GM21786 (cell line): ENCODE measurements at regions not wholly inside any gene's neighbourhood (a gene's known extent, or its start where the extent isn't known, plus 50 kb on each side); places are given as distances from the start of the nearest gene placed in this dataset.
A peak's percentile ranks its signal among the peaks of the same experiment; 100 is the strongest.
"Not testable (repeated sequence)": the region's sequence is repeated elsewhere in the genome, so short reads cannot be mapped to it uniquely, and the experiment has no call there.

ENCODE experiments used
- ATAC-seq: cut with Tn5 transposase; IDR thresholded peaks from one replicate; pipeline ENCODE4 v1.9.1; 2021; ENCODE audit not compliant: unreplicated experiment

DNA sequence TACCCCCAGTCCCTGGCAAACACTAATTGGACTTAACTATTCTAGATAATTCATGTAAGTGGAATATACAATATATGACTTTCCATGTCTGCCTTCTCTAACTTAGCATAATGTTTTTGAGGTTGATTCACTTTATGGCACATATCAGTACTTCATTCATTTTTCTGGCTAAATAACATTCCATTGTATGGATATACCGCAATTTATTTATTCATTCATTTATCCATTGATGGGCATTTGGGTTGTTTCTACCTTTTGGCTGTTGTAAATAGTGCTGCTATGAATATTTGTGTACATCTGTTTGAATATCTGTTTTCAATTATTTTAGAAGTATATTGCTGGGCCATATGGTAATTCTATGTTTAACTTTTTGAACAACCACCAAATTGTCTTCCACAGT is 616.3 kb downstream of the UTRN start:
- ATAC-seq = no peak

DNA sequence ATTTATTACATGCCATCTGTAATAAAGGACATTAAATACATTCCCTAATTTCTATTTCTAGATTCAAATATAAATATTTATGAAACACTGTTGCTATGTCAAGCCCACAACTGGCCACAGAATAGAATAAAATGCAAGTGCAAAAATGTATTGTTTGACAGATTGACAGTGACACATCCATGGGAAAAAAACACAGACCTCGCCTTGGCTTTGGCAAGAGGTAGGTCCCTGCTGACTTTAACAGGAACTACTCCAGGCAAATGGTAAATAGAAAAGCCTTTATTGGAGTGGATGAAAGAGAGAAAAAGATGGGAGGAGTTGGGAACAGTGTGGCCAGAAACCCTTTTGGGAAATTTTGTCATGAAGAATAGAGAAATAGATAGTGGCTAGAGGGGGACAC is 622.9 kb downstream of the UTRN start:
- ATAC-seq = no peak

DNA sequence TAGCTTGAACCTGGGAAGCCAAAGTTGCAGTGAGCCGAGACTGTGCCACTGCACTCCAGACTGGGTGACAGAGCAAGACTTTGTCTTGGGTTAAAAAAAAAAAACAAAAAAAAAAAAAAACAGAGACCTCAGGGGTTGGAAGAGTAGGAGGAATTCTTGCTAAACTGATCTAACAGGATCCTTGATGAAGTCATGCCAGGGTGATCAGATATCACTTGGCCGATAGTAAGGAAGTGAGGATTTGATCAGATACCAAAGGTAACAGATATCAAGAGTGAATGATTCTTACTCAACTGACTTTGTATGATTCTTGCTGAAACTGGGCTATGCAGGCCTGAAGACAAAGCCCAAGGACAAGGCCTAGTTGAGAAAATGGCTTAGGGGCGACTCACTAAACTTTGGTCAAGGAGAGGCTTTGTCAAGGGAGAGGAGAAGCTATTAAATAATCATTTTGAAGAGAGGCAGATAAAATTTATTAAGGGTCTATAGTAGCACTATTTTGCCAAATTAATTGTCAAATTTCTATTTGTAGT is 624.7 kb downstream of the UTRN start:
- no peak for ATAC-seq

DNA sequence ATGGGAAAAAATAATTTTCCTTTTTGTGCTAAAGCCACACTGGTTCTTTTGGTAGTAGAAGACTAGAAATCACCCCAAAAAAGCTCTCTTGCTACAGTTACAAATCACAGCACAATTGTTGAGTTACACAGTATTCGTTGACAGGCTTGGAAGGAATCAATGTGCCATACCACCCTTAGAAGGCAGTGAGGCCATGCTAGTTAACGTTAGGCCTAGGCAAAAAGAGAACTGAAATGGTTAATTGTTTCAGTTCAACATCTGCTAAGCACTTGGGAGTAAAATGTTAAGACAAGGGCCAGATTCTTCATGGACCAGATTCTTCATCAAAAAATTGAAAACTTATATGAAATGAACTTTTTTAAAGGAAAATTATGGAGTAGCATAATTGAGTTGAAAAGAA is 626.2 kb downstream of the UTRN start:
- no peak for ATAC-seq

DNA sequence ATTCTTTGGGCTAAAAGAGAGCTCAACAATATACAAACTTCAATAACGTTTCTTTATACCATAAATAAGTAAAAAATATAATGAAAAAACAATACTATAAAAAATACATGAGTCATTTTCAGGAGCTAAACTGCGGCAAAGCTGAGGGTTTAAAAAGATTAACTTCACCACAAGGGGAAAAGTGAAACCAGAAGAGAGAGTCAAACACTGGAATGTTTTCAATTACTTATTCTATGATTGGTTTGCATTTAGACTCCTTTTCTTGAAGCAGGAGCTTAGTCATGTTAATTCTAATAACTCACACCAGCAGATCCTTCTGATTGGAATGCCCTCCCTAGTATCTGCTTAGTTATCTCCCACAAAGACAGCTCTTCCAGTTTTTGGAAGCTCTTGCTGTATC is 627.3 kb downstream of the UTRN start:
- ATAC-seq = no peak

DNA sequence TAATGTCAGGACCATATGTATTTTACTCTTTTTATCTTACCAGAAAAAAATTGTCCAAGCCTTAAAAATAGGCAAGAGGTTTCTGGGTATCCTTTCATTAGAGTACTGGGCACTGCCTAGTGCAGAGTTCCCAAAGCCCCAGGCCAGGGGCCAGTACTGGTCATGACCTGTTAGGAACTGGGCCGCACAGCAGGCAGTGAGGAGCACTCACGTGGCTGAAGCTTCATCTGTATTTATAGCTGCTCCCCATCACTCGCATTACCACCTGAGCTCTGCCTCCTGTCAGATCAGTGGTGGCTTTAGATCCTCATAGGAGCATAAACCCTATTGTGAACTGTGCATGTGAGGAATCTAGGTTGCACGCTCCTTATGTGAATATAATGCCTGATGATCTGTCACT is 632.9 kb downstream of the UTRN start:
- no peak for ATAC-seq

DNA sequence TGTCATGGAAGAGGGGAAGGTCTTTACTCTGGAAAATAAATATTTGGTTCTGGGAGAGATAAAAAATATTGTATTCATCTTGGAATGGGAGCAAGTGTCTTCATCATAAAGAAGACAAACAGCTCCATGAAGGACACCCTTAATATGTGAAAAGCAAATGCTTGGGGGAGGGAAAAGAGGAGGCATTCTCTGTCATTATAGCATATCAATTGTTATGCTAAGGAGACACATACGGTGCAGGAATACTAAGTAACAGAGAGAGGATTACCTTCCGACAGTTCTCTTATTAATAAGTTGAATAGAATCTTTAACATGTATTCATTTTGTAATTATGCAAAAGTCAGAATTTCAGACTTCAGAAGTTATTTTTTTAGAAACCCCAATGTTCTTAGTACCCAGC is 634.4 kb downstream of the UTRN start:
- ATAC-seq = no peak

DNA sequence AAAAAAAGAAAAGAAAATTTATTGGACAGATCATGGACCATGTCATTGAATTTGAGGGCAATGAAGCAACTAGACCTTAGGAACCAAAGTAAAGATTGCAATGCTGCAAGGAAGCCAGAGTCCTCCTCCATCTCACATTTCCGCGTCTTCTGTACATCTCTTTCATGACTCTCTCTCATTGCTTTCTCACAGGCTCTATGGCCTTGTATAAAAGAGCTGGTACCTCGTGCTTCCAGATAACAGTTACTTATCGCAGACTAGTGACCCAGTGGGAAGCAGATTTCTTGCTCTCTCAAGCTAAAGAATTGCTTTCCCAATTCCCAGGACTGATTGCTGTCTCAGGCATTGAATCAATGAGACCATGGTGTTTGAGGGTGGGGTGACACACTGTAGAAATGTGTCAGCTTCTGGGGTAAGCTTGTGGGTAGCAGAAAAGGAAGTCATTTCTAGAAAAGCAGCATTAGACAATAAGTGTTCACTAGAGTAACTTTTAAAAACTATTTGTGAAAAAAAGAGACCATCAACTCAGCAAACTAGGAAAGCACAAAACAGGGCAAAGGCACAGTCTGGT is 635.3 kb downstream of the UTRN start:
- no peak for ATAC-seq

DNA sequence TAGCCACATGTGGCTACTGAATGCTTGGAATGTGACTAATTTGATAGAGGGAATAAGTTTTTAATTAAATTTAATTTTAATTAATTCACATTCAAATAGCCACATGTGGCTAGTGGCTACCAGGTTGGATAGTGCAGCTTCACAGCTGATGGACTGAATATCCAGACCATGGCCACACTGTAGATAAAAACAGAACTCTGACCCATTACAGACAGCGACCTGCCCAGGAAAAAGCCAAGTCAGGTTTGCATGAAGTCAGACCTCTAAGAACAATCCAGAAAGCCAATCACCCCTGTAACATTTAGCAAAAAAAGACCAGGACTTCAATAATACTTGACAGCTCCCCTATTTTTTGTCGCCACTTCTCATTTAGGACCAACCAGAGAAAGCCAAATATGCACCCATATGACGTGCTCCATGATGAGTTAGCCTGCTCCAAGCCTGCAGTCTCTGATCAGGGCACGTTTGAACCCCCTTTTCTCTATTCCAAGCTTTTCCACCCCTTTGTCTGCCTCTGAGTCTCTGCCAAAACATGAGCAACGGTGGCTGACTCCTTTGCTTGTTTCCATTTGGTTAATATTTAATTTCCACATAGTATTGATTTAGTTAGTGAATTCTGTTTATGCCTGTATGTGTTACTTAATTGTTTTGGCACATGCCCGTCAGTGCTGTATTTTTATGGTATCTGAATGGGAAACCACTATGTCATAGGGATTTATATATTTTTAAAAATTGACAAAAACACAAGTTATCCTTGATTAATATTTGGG is 636.3 kb downstream of the UTRN start:
- ATAC-seq = no peak

DNA sequence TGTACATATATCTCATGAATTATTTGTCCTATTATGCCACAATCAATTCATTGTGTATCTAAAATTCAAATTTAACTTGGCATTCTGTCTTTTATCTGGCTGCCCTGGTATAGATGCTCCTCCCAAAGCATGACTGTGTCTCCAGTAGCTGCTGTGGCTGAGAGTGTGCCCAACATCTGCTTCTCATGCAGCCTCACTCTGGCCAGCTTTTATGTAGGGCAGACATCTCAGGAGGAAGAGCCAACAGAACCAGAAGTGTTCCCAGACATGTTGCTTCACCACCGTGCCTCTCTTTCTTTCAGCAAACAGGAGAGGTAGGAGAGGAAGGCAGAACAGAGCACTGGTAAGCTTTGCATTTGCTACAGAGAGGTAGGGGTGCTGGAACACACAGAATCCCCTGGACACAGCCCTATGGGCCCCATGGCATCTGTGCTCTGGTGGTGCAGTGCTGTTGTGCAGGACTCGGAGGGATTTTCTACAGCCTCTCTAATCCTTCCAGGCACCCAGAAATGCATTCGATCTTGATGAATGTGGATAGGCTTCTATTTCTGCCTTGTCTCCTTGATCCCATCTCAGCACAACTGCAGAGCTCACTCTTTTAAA is 637.1 kb downstream of the UTRN start:
- ATAC-seq = no peak

DNA sequence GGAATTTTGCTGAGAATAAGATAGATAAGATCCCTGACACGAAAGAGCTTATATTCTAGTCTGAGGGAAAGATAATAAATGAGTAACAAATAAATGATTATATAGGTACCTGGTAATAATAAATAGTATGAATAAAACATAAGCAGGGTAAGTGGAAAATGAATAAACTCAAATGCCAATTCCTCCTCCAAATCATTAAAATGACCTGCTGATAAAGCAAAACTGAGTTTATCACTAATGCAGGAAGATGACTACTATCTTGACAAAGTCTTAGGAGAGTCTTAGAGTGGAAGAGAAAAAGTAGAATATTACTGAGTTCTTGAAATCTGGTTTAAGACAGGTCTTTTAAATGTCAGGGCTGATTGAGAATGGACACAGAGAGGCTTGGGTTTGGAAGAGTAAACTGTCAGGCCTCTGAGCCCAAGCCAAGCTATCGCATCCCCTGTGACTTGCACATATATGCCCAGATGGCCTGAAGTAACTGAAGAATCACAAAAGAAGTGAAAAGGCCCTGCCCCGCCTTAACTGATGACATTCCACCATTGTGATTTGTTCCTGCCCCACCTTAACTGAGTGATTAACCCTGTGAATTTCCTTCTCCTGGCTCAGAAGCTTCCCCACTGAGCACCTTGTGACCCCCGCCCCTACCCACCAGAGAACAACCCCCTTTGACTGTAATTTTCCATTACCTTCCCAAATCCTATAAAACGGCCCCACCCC is 637.8 kb downstream of the UTRN start:
- ATAC-seq = not testable (repeated sequence)

DNA sequence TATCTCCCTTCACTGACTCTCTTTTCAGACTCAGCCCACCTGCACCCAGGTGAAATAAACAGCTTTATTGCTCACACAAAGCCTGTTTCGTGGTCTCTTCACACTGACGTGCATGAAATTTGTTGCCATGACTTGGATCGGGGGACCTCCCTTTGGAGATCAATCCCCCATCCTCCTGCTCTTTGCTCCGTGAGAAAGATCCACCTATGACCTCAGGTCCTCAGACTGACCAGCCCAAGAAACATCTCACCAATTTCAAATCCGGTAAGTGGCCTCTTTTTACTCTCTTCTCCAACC is 638.3 kb downstream of the UTRN start:
- ATAC-seq = not testable (repeated sequence)

DNA sequence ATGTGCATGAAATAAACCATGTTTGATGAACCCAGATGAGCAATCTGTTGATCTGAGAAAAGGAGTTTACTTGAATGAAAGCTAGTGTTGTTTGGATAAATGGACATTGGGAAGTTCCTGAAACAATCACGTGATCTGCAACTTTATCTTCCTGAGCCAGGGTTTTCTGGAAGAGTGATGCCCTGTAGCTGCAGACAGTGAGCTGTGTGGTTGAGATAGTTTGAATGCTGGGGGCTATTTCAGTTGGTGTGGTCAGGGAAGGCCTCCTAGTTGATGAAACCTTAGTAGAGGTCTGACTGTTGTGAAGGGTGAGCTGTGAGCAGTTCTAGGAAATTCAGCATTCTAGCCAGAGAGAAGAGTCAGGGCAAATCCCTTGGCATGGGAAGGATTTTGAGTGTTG is 643.7 kb downstream of the UTRN start:
- ATAC-seq = no peak

DNA sequence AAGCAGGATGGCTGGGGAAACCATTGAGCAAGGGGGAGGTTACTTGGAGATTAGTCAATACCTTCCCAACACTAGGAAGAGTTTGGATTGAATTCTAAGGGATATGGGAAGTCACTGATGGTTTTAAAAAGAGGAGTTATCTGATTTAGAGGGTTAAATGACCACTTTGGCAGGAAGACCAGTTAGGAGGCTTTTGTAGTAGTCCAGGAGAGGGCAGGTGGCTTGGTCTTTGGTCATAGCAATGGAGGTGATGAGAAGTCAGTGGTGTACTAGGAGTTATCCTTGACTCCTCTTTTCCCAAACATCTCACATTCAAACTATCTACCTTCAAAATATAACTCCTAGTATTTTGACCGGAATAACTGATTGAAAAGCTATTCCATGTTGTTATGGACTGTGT is 644.1 kb downstream of the UTRN start:
- ATAC-seq = no peak

DNA sequence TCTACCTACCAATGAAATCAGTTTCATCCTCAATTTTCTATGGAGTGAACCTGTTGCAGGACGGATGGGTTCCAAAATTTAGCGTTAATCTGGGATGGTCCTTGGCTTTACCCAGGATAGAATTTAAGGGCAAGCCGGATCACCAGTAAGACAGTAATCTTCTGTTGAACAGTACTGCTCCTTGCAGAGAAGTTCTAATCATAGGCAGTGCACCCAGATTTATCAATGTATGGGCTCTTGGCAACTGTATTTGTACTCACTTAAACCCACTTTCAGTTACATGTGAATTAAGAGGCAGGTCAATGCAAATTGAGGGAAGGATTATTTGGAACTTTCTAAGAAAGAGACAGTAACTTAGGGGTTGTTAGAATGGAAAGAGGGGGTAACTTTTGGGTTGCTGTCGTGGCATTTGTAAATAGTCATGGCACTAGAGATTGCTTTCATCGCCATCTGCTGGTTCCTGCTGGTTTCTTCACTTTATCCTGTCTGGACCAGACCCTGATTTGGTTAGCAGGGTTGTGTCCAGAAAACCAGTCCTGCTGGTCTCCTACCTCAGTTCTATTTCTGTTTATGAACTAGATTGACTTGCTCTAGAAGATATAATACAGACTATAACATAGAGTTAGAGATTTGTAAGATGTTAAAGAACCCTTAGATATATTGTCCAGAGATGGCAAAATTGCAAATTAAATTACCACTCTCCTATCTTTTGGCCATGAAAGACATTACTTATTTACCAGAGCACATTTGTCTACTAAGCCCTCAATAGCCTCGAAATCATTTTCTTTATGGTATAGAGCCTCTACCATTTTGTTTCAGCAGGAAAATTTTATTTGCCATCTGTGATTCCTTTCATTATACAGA is 646.3 kb downstream of the UTRN start:
- peak; percentile 61 for ATAC-seq

DNA sequence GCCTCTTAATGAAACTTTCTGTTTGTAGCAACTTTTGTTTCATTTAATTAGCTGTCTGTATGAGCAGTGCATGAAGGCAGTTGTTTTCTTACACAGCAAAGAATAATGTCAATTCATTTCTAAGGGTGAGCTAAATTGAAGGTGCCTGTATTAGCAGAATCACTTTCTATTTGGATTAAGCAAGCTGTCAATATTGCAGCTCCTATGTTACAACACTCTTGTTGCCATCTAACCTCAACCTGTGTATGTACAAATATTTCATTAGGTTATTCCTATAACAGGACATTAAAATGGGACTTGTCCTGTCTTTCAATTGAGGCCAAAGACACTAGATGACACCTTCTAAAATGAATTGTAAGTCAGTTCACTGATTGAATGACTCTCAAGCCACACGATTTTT is 647.5 kb downstream of the UTRN start:
- ATAC-seq = no peak

DNA sequence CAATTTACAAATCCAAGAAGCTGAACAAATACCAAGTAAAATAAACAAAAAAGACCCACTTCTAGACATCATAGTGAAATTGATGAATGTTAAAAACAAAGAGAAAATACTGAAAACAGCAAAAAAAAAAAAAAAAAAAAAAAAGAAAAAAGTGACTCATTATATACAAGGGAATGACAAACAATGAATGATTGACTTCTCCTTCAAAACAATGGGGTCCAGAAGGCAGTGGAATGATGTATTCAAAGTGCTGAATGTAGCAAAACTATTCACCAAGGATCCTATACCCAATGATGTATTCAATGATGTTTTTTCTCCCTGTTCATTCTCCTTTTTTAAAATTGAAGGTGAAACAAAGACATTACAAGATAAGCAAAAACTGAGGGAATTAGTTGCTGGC is 650.0 kb downstream of the UTRN start:
- ATAC-seq = no peak

DNA sequence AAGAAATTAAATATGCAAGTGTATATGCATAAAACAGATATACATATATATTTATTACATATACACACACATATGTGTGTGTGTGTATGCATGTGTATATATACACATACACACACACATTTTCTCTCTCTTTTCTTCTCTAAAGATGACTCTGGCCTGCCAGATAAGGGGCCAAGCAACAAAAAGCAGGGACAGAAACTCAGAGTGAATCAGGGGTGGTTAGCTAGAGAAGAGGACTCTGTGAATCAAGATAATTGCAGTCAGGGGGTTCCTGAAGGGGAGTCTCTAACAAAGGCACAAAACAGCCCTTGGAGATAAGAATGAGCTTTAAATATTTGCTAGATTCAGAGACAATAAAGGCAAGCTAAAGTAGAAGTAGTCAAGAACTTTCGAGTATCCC is 650.5 kb downstream of the UTRN start:
- no peak for ATAC-seq

DNA sequence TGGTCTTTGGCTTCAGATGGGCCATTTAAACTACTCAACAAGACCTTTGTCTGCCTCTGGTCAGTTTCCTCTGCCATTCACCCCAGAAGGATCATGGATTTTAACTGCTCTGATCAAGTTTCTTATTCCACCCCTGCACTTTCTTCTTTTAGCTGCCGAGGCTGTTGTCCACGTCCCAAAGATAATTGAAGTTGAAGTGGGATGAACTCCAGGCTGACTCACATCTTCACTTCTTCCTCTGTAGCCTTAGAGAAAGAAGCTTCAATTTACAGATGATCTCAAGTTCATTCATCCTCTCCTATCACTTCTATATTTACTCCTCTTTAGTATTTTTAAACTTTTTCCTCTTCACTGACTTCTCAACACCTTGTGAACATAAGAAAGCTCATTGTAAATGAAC is 651.6 kb downstream of the UTRN start:
- no peak for ATAC-seq

DNA sequence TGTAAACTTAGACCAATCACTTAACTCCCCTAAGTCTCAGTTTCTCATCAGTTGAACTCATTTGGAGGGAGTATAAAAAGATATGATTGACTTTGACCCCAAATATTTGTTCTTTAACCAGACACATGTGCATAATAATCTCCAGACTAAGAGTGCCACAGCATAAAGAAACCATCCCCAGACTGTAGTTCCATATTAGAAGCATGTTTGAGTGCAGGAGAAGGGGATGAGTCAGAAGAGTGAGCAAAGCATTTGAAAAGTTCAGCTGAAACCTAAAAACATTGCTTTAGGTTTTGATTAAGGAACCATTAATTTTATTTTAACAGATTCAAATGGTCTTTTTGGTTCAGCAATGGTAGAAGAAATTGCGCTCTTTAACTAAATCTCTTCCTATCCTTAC is 654.8 kb downstream of the UTRN start:
- no peak for ATAC-seq

DNA sequence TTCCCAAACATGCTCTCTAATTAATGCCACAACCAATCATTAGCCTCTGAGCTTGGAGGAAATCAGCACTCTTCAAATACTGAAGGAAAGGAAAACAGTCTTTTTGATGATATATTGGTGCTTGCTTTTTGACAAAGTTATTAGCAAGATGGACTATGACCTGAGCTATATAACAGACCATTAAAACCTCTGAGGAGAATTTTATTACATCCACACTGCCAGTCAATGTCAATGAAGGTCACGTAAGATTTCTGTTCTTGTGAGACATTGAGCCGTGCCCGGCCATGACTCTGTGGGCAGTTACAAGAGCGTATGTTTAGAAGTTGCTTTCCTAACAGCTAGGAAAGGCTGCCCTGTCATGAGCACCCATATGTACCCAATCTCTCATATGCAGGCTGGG is 659.0 kb downstream of the UTRN start:
- ATAC-seq = no peak
